ENCODE measurements at regions not wholly inside any gene's neighbourhood (a gene's known extent, or its start where the extent isn't known, plus 50 kb on each side); places are given as distances from the start of the nearest gene placed in this dataset.

DNA sequence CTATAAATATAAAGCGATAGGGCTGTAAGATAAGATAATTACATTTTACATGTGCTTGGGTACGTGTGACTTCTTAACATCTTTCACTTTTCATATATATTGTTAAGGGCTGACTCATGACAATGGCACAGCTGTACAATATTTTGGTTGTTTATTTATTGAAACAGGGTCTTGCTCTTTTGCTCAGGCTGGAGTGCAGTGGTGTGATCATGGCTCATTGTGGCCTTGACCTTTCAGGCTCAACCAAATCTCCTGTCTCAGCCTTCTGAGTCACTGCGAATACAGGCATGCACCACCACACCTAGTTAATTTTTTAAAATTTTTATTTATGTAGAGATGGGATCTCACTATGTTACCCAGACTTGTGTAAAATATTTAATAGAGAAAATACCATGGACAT, 2532.4 kb upstream of the PCDH20 start:
- Mint-ChIP-seq H3K4me1 (no peaks in the 10 kb centered on the region), H3K4me3 (no peak overlapping the region), H3K27ac (no peak overlapping the region), H3K27me3 (ENCODE audit: low read depth) (no peaks in the 10 kb centered on the region), H3K36me3 (ENCODE audit: insufficient read depth in 1 of 3, low read depth in 3 of 3) (no peaks in the 10 kb centered on the region), H3K9me3 (peaks cover 2 to 3% of the 10 kb centered on the region in 2 experiments; a peak in 3 of 5 replicates)
- no peak for DNase-seq
- Histone ChIP-seq H3K9ac (ENCODE audit: extremely low read depth, insufficient read length, low read length) (no peak overlapping the region), H3K56ac (ENCODE audit: insufficient read length, low read depth, low read length) (no peak overlapping the region), H3K9me3 (ENCODE audit: control insufficient read depth, low read depth, low read length) (no peaks in the 10 kb centered on the region), H2BK12ac (ENCODE audit: insufficient read length, low read depth, low read length) (no peak overlapping the region), H3K79me1 (ENCODE audit: insufficient read depth, low read depth, low read length, poor library complexity, severe bottlenecking) (no peaks in the 10 kb centered on the region), H3K14ac (ENCODE audit: insufficient read depth, low read length) (no peak overlapping the region), H4K5ac (ENCODE audit: insufficient read length, low read depth, low read length) (no peak overlapping the region), H4K20me1 (ENCODE audit: control insufficient read depth, insufficient read depth, insufficient read length) (no peaks in the 10 kb centered on the region), H2AFZ (ENCODE audit: low read length) (no peak overlapping the region), H3T11ph (ENCODE audit: low read length) (no peak overlapping the region), H3K4ac (ENCODE audit: low read depth, low read length) (no peak overlapping the region), H3K27ac (ENCODE audit: insufficient read length, low read depth, low read length) (no peak overlapping the region), H3K23ac (ENCODE audit: insufficient read length, low read depth, low read length) (no peak overlapping the region), H4K91ac (ENCODE audit: insufficient read length, low read depth, low read length) (no peak overlapping the region), H2BK5ac (ENCODE audit: insufficient read length, low read length) (no peak overlapping the region), H3K4me2 (ENCODE audit: insufficient read depth, insufficient read length, low read length) (no peak overlapping the region), H2BK15ac (ENCODE audit: low read depth, low read length) (no peak overlapping the region), H3K23me2 (ENCODE audit: insufficient read length, low read depth, low read length, poor library complexity, severe bottlenecking) (no peaks in the 10 kb centered on the region), H3K27me3 (ENCODE audit: insufficient read depth, low read length) (no peaks in the 10 kb centered on the region), H4K8ac (replicated peaks; ENCODE audit: insufficient read length, low read depth, low read length) (no peak overlapping the region), H3K4me1 (ENCODE audit: insufficient read depth, low read length) (no peaks in the 10 kb centered on the region), H2AK5ac (ENCODE audit: insufficient read length, low read length) (no peak overlapping the region), H3K18ac (ENCODE audit: insufficient read length, low read depth, low read length) (no peak overlapping the region), H2BK20ac (ENCODE audit: low read depth, low read length, poor library complexity, severe bottlenecking) (no peak overlapping the region), H3K79me2 (ENCODE audit: insufficient read depth, low read length) (no peaks in the 10 kb centered on the region), H2BK120ac (ENCODE audit: low read depth, low read length, poor library complexity, severe bottlenecking) (no peak overlapping the region)
- TF ChIP-seq CTCF (conservative IDR thresholded peaks at IDR 0.05): no peak
- no CpG with 5 or more reads among the region's 3 CpGs for WGBS (ENCODE audit: extremely low coverage, insufficient read length, low lambda C conversion rate)
